Prostate gland (tissue), 2 donors: ENCODE measurements at regions not wholly inside any gene's neighbourhood (a gene's known extent, or its start where the extent isn't known, plus 50 kb on each side); places are given as distances from the start of the nearest gene placed in this dataset.

ENCODE experiments used
- DNase-seq: peaks from one replicate; pipeline ENCODE4 v3.0.0-alpha.2; 2019; ENCODE audit warnings: low spot score
- H3K27ac ChIP-seq, 2 donors: fragments of 200-600 bp; sonication (generic); 2 replicates each; pipeline ENCODE4 v1.5.1; 2017 to 2019
- H3K27me3 ChIP-seq: fragments of 200-600 bp; sonication (generic); replicated peaks from 2 replicates; pipeline ENCODE4 v1.5.1; 2019; ENCODE audit not compliant: insufficient read depth
- H3K36me3 ChIP-seq, 2 donors: fragments of 200-600 bp; sonication (generic); 1 replicate in 1 of 2; 2 replicates in 1 of 2; pipeline versions ENCODE4 v1.5.1 to v1.8.1; 2017 to 2019
- H3K4me1 ChIP-seq: fragments of 200-600 bp; sonication (generic); replicated peaks from 2 replicates; pipeline ENCODE4 v1.5.1; 2019
- H3K4me3 ChIP-seq, 2 donors: fragments of 200-600 bp; sonication (generic); 2 replicates each; pipeline ENCODE4 v1.5.1; 2017 to 2019
- H3K9me3 ChIP-seq: fragments of 200-600 bp; sonication (generic); 2 replicates; pipeline ENCODE4 v1.5.1; 2017
- CTCF ChIP-seq, 4 experiments: fragments of 200-600 bp in 2 of 4; fragments of 450-650 bp in 2 of 4; sonication (generic) in 2 of 4; IDR thresholded peaks; 1 replicate in 3 of 4; 2 replicates in 1 of 4; pipeline ENCODE4 v1.5.1; 2016 to 2019; ENCODE audit warnings: antibody characterized with exemption in 4 of 4, mild to moderate bottlenecking in 2 of 4, moderate library complexity in 2 of 4
- POLR2A ChIP-seq: fragments of 450-650 bp; IDR thresholded peaks from one replicate; pipeline ENCODE4 v1.6.1; 2016; ENCODE audit warnings: antibody characterized with exemption, mild to moderate bottlenecking
- POLR2AphosphoS5 ChIP-seq: sonication (generic); formaldehyde crosslinking; IDR thresholded peaks from one replicate; pipeline ENCODE4 v1.6.1; 2017; ENCODE audit warnings: antibody characterized with exemption
- WGBS: methylation state at CpG from one replicate; pipeline ENCODE4 v1.1.5; 2018; 5-methylcytosine and 5-hydroxymethylcytosine counted together
- intact Hi-C: fragments of 100-400 bp; cut with DNase I; formaldehyde crosslinking; loops from one replicate; pipeline ENCODE4 v1.14.2; 2022

- TF ChIP-seq POLR2AphosphoS5 (no peak), CTCF (IDR thresholded peaks at IDR 0.05) (no peak), POLR2A (no peak)
- no peak overlapping the region for H3K4me3 ChIP-seq
- H3K27ac ChIP-seq, result no peak overlapping the region
- no peaks in the 10 kb centered on the region for H3K9me3 ChIP-seq
- intact Hi-C loops, result no loop called here
- no peaks in the 10 kb centered on the region for H3K27me3 ChIP-seq
- no peaks in the 10 kb centered on the region for H3K36me3 ChIP-seq
- H3K4me1 ChIP-seq, result no peaks in the 10 kb centered on the region
- DNase-seq, result no peak
Measured at GRCh38 chr9:108374626-108375025, 481.2 kb downstream of the ACTL7B start.

- no peaks in the 10 kb centered on the region for H3K4me1 ChIP-seq
- no peaks in the 10 kb centered on the region for H3K36me3 ChIP-seq
- DNase-seq, result no peak
- no peak overlapping the region for H3K27ac ChIP-seq
- no peak overlapping the region for H3K4me3 ChIP-seq
- H3K27me3 ChIP-seq, result no peaks in the 10 kb centered on the region
- TF ChIP-seq POLR2AphosphoS5 (no peak), POLR2A (no peak), CTCF (IDR thresholded peaks at IDR 0.05) (no peak)
- no peaks in the 10 kb centered on the region for H3K9me3 ChIP-seq
- intact Hi-C loops, result no loop called here
Measured at GRCh38 chr9:108367188-108367587, 488.6 kb downstream of the ACTL7B start.

- intact Hi-C loops, result no loop called here
- no peaks in the 10 kb centered on the region for H3K36me3 ChIP-seq
- no peaks in the 10 kb centered on the region for H3K9me3 ChIP-seq
- no peak overlapping the region for H3K27ac ChIP-seq
- no peaks in the 10 kb centered on the region for H3K4me1 ChIP-seq
- no peak overlapping the region for H3K4me3 ChIP-seq
- DNase-seq, result no peak
- TF ChIP-seq POLR2AphosphoS5, result no peak
- no peak for TF ChIP-seq POLR2A
- no peak for TF ChIP-seq CTCF (IDR thresholded peaks at IDR 0.05)
- 22% methylated on average over 1 of the region's 1 CpG for WGBS
- H3K27me3 ChIP-seq, result no peaks in the 10 kb centered on the region
Measured at GRCh38 chr9:108363311-108363710, 492.5 kb downstream of the ACTL7B start.

GRCh38 chr9:108360304-108360703 lies 495.5 kb downstream of the ACTL7B start:
- Histone ChIP-seq H3K36me3 (no peaks in the 10 kb centered on the region), H3K4me3 (no peak overlapping the region), H3K27ac (no peak overlapping the region), H3K27me3 (no peaks in the 10 kb centered on the region), H3K9me3 (no peaks in the 10 kb centered on the region), H3K4me1 (no peaks in the 10 kb centered on the region)
- no peak for DNase-seq
- intact Hi-C loops, result no loop called here
- 98% methylated on average over 3 of the region's 3 CpGs for WGBS
- TF ChIP-seq POLR2A, result no peak
- no peak for TF ChIP-seq CTCF (IDR thresholded peaks at IDR 0.05)
- TF ChIP-seq POLR2AphosphoS5, result no peak

GRCh38 chr9:108356806-108357205 lies 499.0 kb downstream of the ACTL7B start:
- H3K36me3 ChIP-seq, result no peaks in the 10 kb centered on the region
- no peaks in the 10 kb centered on the region for H3K4me1 ChIP-seq
- no peaks in the 10 kb centered on the region for H3K27me3 ChIP-seq
- H3K4me3 ChIP-seq, result no peak overlapping the region
- H3K9me3 ChIP-seq, result no peaks in the 10 kb centered on the region
- intact Hi-C loops, result no loop called here
- no peak overlapping the region for H3K27ac ChIP-seq
- no peak for DNase-seq
- TF ChIP-seq POLR2A, result no peak
- no peak for TF ChIP-seq POLR2AphosphoS5
- no peak for TF ChIP-seq CTCF (IDR thresholded peaks at IDR 0.05)
- 87% methylated on average over 2 of the region's 2 CpGs for WGBS
